AG09319 (cell line): ENCODE measurements at regions not wholly inside any gene's neighbourhood (a gene's known extent, or its start where the extent isn't known, plus 50 kb on each side); places are given as distances from the start of the nearest gene placed in this dataset.

Source experiments
- DNase-seq: peaks from one replicate; pipeline ENCODE4 v3.0.0-alpha.2; 2010; ENCODE audit warnings: low read depth; ENCODE audit errors: extremely low read depth
- CTCF ChIP-seq: IDR thresholded peaks from 2 replicates; pipeline ENCODE4 v1.5.1; 2011; ENCODE audit warnings: low read depth, mild to moderate bottlenecking, inconsistent platforms, low read length, moderate library complexity

- no peak for DNase-seq
- no peak for TF ChIP-seq CTCF
Observed at GRCh38 chr6:147712841-147713240, 204.4 kb downstream of the SAMD5 start.

GRCh38 chr6:147715035-147715434, 206.5 kb downstream of the SAMD5 start:
- no peak for DNase-seq
- TF ChIP-seq CTCF, result no peak

- no peak for DNase-seq
- TF ChIP-seq CTCF, result no peak
Observed at GRCh38 chr6:147716434-147716833, 207.9 kb downstream of the SAMD5 start.

- DNase-seq, result no peak
- TF ChIP-seq CTCF, result no peak
Observed at GRCh38 chr6:147717991-147718390, 209.5 kb downstream of the SAMD5 start.

GRCh38 chr6:147722158-147722557, 213.7 kb downstream of the SAMD5 start:
- no peak for DNase-seq
- TF ChIP-seq CTCF, result no peak

GRCh38 chr6:147724454-147724853, 216.0 kb downstream of the SAMD5 start:
- no peak for DNase-seq
- TF ChIP-seq CTCF, result no peak

- no peak for TF ChIP-seq CTCF
- DNase-seq, result no peak
Observed at GRCh38 chr6:147726342-147726741, 217.9 kb downstream of the SAMD5 start.
